Activated CD4-positive, alpha-beta T cell treated with anti-CD3 and anti-CD28 coated beads, Interleukin-2, amount 10 ng/mL, durations not matched to agents 7 days and 5 days (primary cell): ENCODE measurements at regions not wholly inside any gene's neighbourhood (a gene's known extent, or its start where the extent isn't known, plus 50 kb on each side); places are given as distances from the start of the nearest gene placed in this dataset.
"Not testable (repeated sequence)": the region's sequence is repeated elsewhere in the genome, so short reads cannot be mapped to it uniquely, and the experiment has no call there.

Experiments used
- CTCF ChIA-PET: fragments of 350-600 bp; sonication (Branson Sonifier 250); formaldehyde crosslinking; loops from one replicate; lab custom pipeline; 2021; ENCODE audit warnings: antibody characterized with exemption; lab: Charles Lee
- POLR2A ChIA-PET: fragments of 350-600 bp; sonication (Branson Sonifier 250); formaldehyde crosslinking; loops from one replicate; lab custom pipeline; 2021; ENCODE audit warnings: antibody characterized with exemption; lab: Charles Lee
- DNase-seq: peaks from one replicate; pipeline ENCODE4 v3.0.0-alpha.2; 2020
- H3K27ac Mint-ChIP-seq: one replicate; pipeline ENCODE4 v1.8.0; 2021; ENCODE audit warnings: mild to moderate bottlenecking, moderate library complexity, mixed read lengths
- H3K27me3 Mint-ChIP-seq: one replicate; pipeline ENCODE4 v1.8.0; 2021; ENCODE audit warnings: mixed read lengths
- H3K36me3 Mint-ChIP-seq: one replicate; pipeline ENCODE4 v1.8.0; 2021; ENCODE audit warnings: low read depth, mixed read lengths
- H3K4me1 Mint-ChIP-seq: one replicate; pipeline ENCODE4 v1.8.0; 2021; ENCODE audit warnings: mixed read lengths
- H3K4me3 Mint-ChIP-seq: one replicate; pipeline ENCODE4 v1.8.0; 2021; ENCODE audit warnings: mild to moderate bottlenecking, moderate library complexity, mixed read lengths
- H3K9me3 Mint-ChIP-seq: one replicate; pipeline ENCODE4 v1.8.0; 2021; ENCODE audit warnings: mixed read lengths

- POLR2A ChIA-PET, H3K4me3 Mint-ChIP-seq, CTCF ChIA-PET, H3K27me3 Mint-ChIP-seq, DNase-seq, H3K36me3 Mint-ChIP-seq, H3K9me3 Mint-ChIP-seq, H3K27ac Mint-ChIP-seq, H3K4me1 Mint-ChIP-seq: not testable (repeated sequence)
These were observed 757.9 kb downstream of the C4orf33 start for GRCh38 chr4:129853685-129854467.

- CTCF ChIA-PET = no interaction called here
- POLR2A ChIA-PET = no interaction called here
- no peak overlapping the region for H3K4me3 Mint-ChIP-seq
- no peaks in the 10 kb centered on the region for H3K27me3 Mint-ChIP-seq
- no peaks in the 10 kb centered on the region for H3K9me3 Mint-ChIP-seq
- DNase-seq = no peak
- H3K36me3 Mint-ChIP-seq = no peaks in the 10 kb centered on the region
- H3K4me1 Mint-ChIP-seq = no peaks in the 10 kb centered on the region
- H3K27ac Mint-ChIP-seq = no peak overlapping the region
These were observed 766.5 kb downstream of the C4orf33 start for GRCh38 chr4:129862461-129862860.

- H3K4me3 Mint-ChIP-seq = no peak overlapping the region
- CTCF ChIA-PET = no interaction called here
- H3K27me3 Mint-ChIP-seq = no peaks in the 10 kb centered on the region
- no peaks in the 10 kb centered on the region for H3K36me3 Mint-ChIP-seq
- no peak overlapping the region for H3K27ac Mint-ChIP-seq
- H3K9me3 Mint-ChIP-seq = no peaks in the 10 kb centered on the region
- POLR2A ChIA-PET = no interaction called here
- H3K4me1 Mint-ChIP-seq = no peaks in the 10 kb centered on the region
- no peak for DNase-seq
These were observed 767.3 kb downstream of the C4orf33 start for GRCh38 chr4:129863206-129863605.

GRCh38 chr4:129883996-129884395 is 788.0 kb downstream of the C4orf33 start:
- no peaks in the 10 kb centered on the region for H3K9me3 Mint-ChIP-seq
- H3K4me1 Mint-ChIP-seq = no peaks in the 10 kb centered on the region
- CTCF ChIA-PET = no interaction called here
- no peak for DNase-seq
- no peaks in the 10 kb centered on the region for H3K36me3 Mint-ChIP-seq
- no peak overlapping the region for H3K27ac Mint-ChIP-seq
- POLR2A ChIA-PET = no interaction called here
- H3K4me3 Mint-ChIP-seq = no peak overlapping the region
- no peaks in the 10 kb centered on the region for H3K27me3 Mint-ChIP-seq

GRCh38 chr4:129897111-129897510 is 801.2 kb downstream of the C4orf33 start:
- Mint-ChIP-seq H3K27ac (no peak overlapping the region), H3K27me3 (no peaks in the 10 kb centered on the region), H3K9me3 (peaks cover 2% of the 10 kb centered on the region), H3K4me1 (no peaks in the 10 kb centered on the region), H3K36me3 (no peaks in the 10 kb centered on the region), H3K4me3 (no peak overlapping the region)
- ChIA-PET POLR2A (no interaction called here), CTCF (no interaction called here)
- DNase-seq = no peak

- H3K27me3 Mint-ChIP-seq = no peaks in the 10 kb centered on the region
- H3K27ac Mint-ChIP-seq = no peak overlapping the region
- peaks cover 2% of the 10 kb centered on the region for H3K9me3 Mint-ChIP-seq
- DNase-seq = no peak
- no peaks in the 10 kb centered on the region for H3K4me1 Mint-ChIP-seq
- POLR2A ChIA-PET = no interaction called here
- CTCF ChIA-PET = no interaction called here
- H3K4me3 Mint-ChIP-seq = no peak overlapping the region
- H3K36me3 Mint-ChIP-seq = no peaks in the 10 kb centered on the region
These were observed 803.9 kb downstream of the C4orf33 start for GRCh38 chr4:129899849-129900248.

GRCh38 chr4:129900430-129900953 is 804.5 kb downstream of the C4orf33 start:
- POLR2A ChIA-PET = no interaction called here
- Mint-ChIP-seq H3K27me3 (no peaks in the 10 kb centered on the region), H3K36me3 (no peaks in the 10 kb centered on the region), H3K9me3 (peaks cover 2% of the 10 kb centered on the region), H3K4me1 (no peaks in the 10 kb centered on the region), H3K4me3 (no peak overlapping the region), H3K27ac (no peak overlapping the region)
- CTCF ChIA-PET = no interaction called here
- DNase-seq = no peak

DNA sequence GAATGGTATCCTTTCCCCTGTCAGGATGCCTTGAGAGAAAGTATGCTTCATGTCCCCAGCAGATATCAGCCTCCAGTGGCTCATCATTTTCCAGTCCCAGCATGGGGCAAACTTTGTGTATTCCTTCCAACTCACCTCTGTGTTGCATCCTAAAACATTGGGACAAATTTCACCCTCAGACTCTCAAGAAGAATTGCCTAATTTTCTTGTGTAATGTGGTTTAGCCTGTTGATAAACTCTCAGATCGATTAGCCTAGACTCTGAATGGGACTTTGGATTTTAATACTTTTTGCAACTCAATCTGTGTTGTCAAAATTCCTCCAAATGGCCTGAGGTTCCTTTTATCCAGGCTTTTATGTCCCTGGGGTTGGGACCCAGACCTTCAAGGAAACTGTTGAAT is 805.3 kb downstream of the C4orf33 start:
- CTCF ChIA-PET = no interaction called here

DNA sequence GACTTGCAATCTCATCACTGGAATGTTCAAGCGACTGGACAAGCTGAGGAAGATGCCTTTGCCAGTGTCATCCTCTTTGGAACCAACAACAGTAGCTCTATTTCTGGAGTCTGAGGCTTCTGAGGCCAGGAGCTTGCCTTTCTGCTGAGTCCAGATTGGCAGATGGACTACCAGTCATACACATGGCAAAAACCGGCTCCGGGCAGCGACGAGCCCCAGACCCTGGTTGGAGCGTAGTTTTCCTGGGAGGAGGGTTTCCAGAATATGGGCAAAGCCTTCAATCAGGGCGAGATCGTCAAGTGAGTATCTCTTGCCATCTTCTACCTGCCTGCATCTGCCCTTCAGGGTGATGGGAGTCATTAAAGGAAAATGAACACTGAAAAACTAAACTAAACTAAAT is 807.9 kb downstream of the C4orf33 start:
- no peak for DNase-seq
- CTCF ChIA-PET = no interaction called here
- no peaks in the 10 kb centered on the region for H3K4me1 Mint-ChIP-seq
- POLR2A ChIA-PET = no interaction called here
- H3K4me3 Mint-ChIP-seq = no peak overlapping the region
- no peaks in the 10 kb centered on the region for H3K9me3 Mint-ChIP-seq
- no peaks in the 10 kb centered on the region for H3K36me3 Mint-ChIP-seq
- H3K27me3 Mint-ChIP-seq = no peaks in the 10 kb centered on the region
- no peak overlapping the region for H3K27ac Mint-ChIP-seq

More for the DNA sequence above, 805.3 kb downstream of the C4orf33 start:
- peaks cover 2% of the 10 kb centered on the region for H3K9me3 Mint-ChIP-seq
- POLR2A ChIA-PET = no interaction called here
- H3K4me3 Mint-ChIP-seq = no peak overlapping the region
- H3K36me3 Mint-ChIP-seq = no peaks in the 10 kb centered on the region
- H3K27me3 Mint-ChIP-seq = no peaks in the 10 kb centered on the region
- no peak for DNase-seq
- H3K4me1 Mint-ChIP-seq = no peaks in the 10 kb centered on the region
- no peak overlapping the region for H3K27ac Mint-ChIP-seq

DNA sequence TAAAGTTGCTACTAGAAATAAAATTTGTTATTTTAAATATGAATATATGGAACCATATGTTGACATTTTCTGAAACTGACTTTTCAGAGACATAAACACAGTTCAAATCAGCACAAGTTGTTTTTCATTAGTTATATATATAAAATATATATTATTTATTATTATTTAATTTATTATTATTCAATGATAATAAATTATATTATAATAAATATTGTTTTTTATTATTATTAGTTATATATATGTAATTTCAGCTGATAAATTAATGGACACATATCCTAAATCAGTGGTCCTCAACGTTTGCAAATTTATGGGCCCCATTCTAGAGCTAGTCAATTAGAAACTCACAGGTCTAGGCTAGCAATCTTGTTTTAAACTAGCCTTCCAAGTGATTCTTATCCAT is 809.3 kb downstream of the C4orf33 start:
- H3K27me3 Mint-ChIP-seq = no peaks in the 10 kb centered on the region
- no peaks in the 10 kb centered on the region for H3K36me3 Mint-ChIP-seq
- ChIA-PET CTCF (no interaction called here), POLR2A (no interaction called here)
- no peak overlapping the region for H3K27ac Mint-ChIP-seq
- H3K4me3 Mint-ChIP-seq = no peak overlapping the region
- no peak for DNase-seq
- H3K9me3 Mint-ChIP-seq = no peaks in the 10 kb centered on the region
- H3K4me1 Mint-ChIP-seq = no peaks in the 10 kb centered on the region

DNA sequence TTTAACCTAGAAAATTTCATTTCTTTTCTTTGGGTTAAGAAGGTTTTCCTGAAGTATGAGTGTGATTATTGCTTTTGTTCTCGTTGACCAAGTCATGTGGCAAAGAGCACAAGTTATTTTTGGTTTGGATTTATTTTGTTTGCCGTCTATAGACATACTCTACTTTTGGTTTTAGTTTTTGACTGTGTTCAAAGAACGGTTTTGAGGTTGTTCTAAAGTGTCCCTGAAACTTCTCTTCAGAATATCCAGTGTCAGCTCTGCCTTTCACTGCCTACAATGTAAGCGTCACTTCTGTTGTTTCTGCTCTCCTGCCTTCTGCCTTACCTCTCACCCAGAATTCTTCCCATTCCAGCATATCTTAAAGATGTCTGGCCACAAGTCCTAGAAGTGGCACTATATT is 812.2 kb downstream of the C4orf33 start:
- ChIA-PET POLR2A (no interaction called here), CTCF (no interaction called here)
- Mint-ChIP-seq H3K9me3 (no peaks in the 10 kb centered on the region), H3K27ac (no peak overlapping the region), H3K27me3 (no peaks in the 10 kb centered on the region), H3K4me1 (no peaks in the 10 kb centered on the region), H3K36me3 (no peaks in the 10 kb centered on the region), H3K4me3 (no peak overlapping the region)
- no peak for DNase-seq

GRCh38 chr4:129916991-129917390 is 821.0 kb downstream of the C4orf33 start:
- no peak overlapping the region for H3K4me3 Mint-ChIP-seq
- POLR2A ChIA-PET = interaction anchor here (0.5 kb wide), 1 partner anchor 48 kb away, joined by 3 read pairs; no protein-coding TSS in a partner anchor

GRCh38 chr4:129917651-129918050 is 821.7 kb downstream of the C4orf33 start:
- H3K27me3 Mint-ChIP-seq = no peaks in the 10 kb centered on the region
- DNase-seq = no peak
- no peaks in the 10 kb centered on the region for H3K9me3 Mint-ChIP-seq
- CTCF ChIA-PET = no interaction called here
- H3K36me3 Mint-ChIP-seq = no peaks in the 10 kb centered on the region
- H3K27ac Mint-ChIP-seq = no peak overlapping the region
- POLR2A ChIA-PET = no interaction called here
- H3K4me3 Mint-ChIP-seq = no peak overlapping the region
- H3K4me1 Mint-ChIP-seq = no peaks in the 10 kb centered on the region

More at GRCh38 chr4:129916991-129917390, 821.0 kb downstream of the C4orf33 start:
- Mint-ChIP-seq H3K4me1 (no peaks in the 10 kb centered on the region), H3K9me3 (no peaks in the 10 kb centered on the region), H3K36me3 (no peaks in the 10 kb centered on the region), H3K27ac (no peak overlapping the region), H3K27me3 (no peaks in the 10 kb centered on the region)
- CTCF ChIA-PET = no interaction called here
- no peak for DNase-seq

GRCh38 chr4:129926936-129927335 is 831.0 kb downstream of the C4orf33 start:
- no peaks in the 10 kb centered on the region for H3K27me3 Mint-ChIP-seq
- no peaks in the 10 kb centered on the region for H3K4me1 Mint-ChIP-seq
- CTCF ChIA-PET = interaction anchor here (0.5 kb wide), 1 partner anchor 1434 kb away, joined by 4 read pairs; no protein-coding TSS in a partner anchor
- H3K36me3 Mint-ChIP-seq = no peaks in the 10 kb centered on the region
- DNase-seq = no peak
- POLR2A ChIA-PET = no interaction called here
- H3K27ac Mint-ChIP-seq = no peak overlapping the region
- H3K9me3 Mint-ChIP-seq = no peaks in the 10 kb centered on the region
- H3K4me3 Mint-ChIP-seq = no peak overlapping the region
